ENCODE measurements at regions not wholly inside any gene's neighbourhood (a gene's known extent, or its start where the extent isn't known, plus 50 kb on each side); places are given as distances from the start of the nearest gene placed in this dataset.

DNA sequence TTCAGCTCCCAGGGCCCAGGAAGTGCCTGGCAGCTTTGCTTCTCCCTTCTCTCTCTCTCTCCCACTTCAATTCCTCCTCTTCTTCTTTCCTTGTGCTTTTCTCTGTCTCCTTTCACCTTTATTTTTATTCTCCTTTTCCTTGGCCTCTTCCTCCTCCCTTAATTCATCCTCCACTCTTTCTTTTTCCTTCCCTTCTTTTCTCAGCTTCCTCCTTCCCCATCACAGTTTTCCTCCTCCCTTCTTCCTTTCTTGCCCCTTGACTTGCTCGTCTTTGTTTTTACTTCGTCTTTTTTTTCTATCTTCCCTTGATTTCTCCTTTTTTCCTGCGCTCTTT lies 99.4 kb upstream of the LHX1 start:
- H3K36me3 ChIP-seq (ENCODE audit: control insufficient read depth, insufficient read depth, low read length) = no peaks in the 10 kb centered on the region
- DNase-seq (ENCODE audit: low read depth) = no peak
- no peak overlapping the region for H3K4me3 ChIP-seq (ENCODE audit: low read depth, low read length)
- TF ChIP-seq, protein P1, sequence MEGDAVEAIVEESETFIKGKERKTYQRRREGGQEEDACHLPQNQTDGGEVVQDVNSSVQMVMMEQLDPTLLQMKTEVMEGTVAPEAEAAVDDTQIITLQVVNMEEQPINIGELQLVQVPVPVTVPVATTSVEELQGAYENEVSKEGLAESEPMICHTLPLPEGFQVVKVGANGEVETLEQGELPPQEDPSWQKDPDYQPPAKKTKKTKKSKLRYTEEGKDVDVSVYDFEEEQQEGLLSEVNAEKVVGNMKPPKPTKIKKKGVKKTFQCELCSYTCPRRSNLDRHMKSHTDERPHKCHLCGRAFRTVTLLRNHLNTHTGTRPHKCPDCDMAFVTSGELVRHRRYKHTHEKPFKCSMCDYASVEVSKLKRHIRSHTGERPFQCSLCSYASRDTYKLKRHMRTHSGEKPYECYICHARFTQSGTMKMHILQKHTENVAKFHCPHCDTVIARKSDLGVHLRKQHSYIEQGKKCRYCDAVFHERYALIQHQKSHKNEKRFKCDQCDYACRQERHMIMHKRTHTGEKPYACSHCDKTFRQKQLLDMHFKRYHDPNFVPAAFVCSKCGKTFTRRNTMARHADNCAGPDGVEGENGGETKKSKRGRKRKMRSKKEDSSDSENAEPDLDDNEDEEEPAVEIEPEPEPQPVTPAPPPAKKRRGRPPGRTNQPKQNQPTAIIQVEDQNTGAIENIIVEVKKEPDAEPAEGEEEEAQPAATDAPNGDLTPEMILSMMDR (IDR thresholded peaks at IDR 0.05; ENCODE audit: insufficient read depth, low read length, poor library complexity, severe bottlenecking) = no peak
- no peaks in the 10 kb centered on the region for H3K27me3 ChIP-seq (ENCODE audit: control insufficient read depth, insufficient read depth, low read length)

DNA sequence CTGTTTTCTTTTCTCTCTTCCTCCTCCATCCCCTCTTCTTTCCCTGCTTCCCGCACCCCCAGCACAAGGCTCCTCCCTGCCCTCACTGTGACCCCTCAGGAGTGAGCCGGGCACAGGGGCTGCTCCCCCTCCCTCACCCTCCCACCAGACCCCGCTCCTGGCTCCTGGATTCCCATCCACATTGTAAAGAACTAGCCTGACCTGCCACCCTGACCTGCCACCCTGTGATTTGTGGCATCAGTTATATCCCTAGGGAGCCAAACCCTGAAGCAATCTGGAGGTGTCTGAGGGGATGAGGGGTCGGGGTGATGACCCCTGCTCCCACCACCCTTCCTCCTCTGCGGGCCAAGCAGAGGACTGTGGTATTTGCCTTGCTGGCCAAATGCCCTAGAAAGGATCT lies 98.0 kb upstream of the LHX1 start:
- H3K36me3 ChIP-seq (ENCODE audit: control insufficient read depth, insufficient read depth, low read length) = no peaks in the 10 kb centered on the region
- H3K4me3 ChIP-seq (ENCODE audit: low read depth, low read length) = no peak overlapping the region
- DNase-seq (ENCODE audit: low read depth) = no peak
- TF ChIP-seq, protein P1 (IDR thresholded peaks at IDR 0.05; ENCODE audit: insufficient read depth, low read length, poor library complexity, severe bottlenecking) = no peak
- H3K27me3 ChIP-seq (ENCODE audit: control insufficient read depth, insufficient read depth, low read length) = no peaks in the 10 kb centered on the region

- DNase-seq (ENCODE audit: low read depth) = no peak
- Histone ChIP-seq H3K36me3 (ENCODE audit: control insufficient read depth, insufficient read depth, low read length) (no peaks in the 10 kb centered on the region), H3K4me3 (ENCODE audit: low read depth, low read length) (no peak overlapping the region), H3K27me3 (ENCODE audit: control insufficient read depth, insufficient read depth, low read length) (no peaks in the 10 kb centered on the region)
- TF ChIP-seq, protein P1 (IDR thresholded peaks at IDR 0.05; ENCODE audit: insufficient read depth, low read length, poor library complexity, severe bottlenecking) = no peak
Observed at GRCh38 chr17:36840796-36841195, 96.5 kb upstream of the LHX1 start.

- Histone ChIP-seq H3K36me3 (ENCODE audit: control insufficient read depth, insufficient read depth, low read length) (no peaks in the 10 kb centered on the region), H3K4me3 (ENCODE audit: low read depth, low read length) (no peak overlapping the region), H3K27me3 (ENCODE audit: control insufficient read depth, insufficient read depth, low read length) (no peaks in the 10 kb centered on the region)
- TF ChIP-seq, protein P1 (IDR thresholded peaks at IDR 0.05; ENCODE audit: insufficient read depth, low read length, poor library complexity, severe bottlenecking) = no peak
- no peak for DNase-seq (ENCODE audit: low read depth)
Observed at GRCh38 chr17:36842231-36842819, 95.0 kb upstream of the LHX1 start.

- DNase-seq (ENCODE audit: low read depth) = no peak
- H3K27me3 ChIP-seq (ENCODE audit: control insufficient read depth, insufficient read depth, low read length) = no peaks in the 10 kb centered on the region
- H3K36me3 ChIP-seq (ENCODE audit: control insufficient read depth, insufficient read depth, low read length) = no peaks in the 10 kb centered on the region
- H3K4me3 ChIP-seq (ENCODE audit: low read depth, low read length) = no peak overlapping the region
- TF ChIP-seq, protein P1 (IDR thresholded peaks at IDR 0.05; ENCODE audit: insufficient read depth, low read length, poor library complexity, severe bottlenecking) = no peak
Observed at GRCh38 chr17:36842963-36843558, 94.2 kb upstream of the LHX1 start.

DNA sequence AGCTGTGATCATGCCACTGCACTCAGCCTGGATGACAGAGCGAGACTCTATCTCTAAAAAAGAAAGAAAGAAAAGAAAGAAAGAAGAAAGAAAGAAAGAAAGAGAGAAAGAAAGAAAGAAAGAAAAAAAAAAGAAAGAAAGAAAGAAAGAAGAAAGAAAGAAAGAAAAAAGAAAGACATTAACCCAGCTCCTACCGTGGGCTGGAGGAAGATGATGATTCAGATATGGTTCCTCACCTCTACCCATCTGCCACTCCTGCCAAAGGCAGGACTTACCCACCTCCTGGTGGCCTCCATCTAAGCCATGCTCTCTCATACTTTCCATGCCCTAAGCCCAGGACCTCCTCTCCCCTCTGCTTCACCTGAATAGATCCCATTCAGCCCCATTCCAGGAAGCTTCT lies 93.3 kb upstream of the LHX1 start:
- no peaks in the 10 kb centered on the region for H3K36me3 ChIP-seq (ENCODE audit: control insufficient read depth, insufficient read depth, low read length)
- no peak overlapping the region for H3K4me3 ChIP-seq (ENCODE audit: low read depth, low read length)
- no peaks in the 10 kb centered on the region for H3K27me3 ChIP-seq (ENCODE audit: control insufficient read depth, insufficient read depth, low read length)
- TF ChIP-seq, protein P1 (IDR thresholded peaks at IDR 0.05; ENCODE audit: insufficient read depth, low read length, poor library complexity, severe bottlenecking) = no peak
- DNase-seq (ENCODE audit: low read depth) = no peak

Measured in kidney epithelial cell (primary cell).